Kidney epithelial cell (primary cell): ENCODE measurements at regions not wholly inside any gene's neighbourhood (a gene's known extent, or its start where the extent isn't known, plus 50 kb on each side); places are given as distances from the start of the nearest gene placed in this dataset.

Experiments used
- DNase-seq: peaks from one replicate; pipeline ENCODE4 v3.0.0-alpha.2; 2010; ENCODE audit warnings: low read depth
- H3K27me3 ChIP-seq: 2 replicates; pipeline ENCODE4 v1.6.0; 2011; ENCODE audit warnings: low read length; ENCODE audit not compliant: control insufficient read depth, insufficient read depth
- H3K36me3 ChIP-seq: 2 replicates; pipeline ENCODE4 v1.5.1; 2011; ENCODE audit warnings: low read length; ENCODE audit not compliant: control insufficient read depth, insufficient read depth
- H3K4me3 ChIP-seq: 2 replicates; pipeline ENCODE4 v1.5.1; 2011; ENCODE audit warnings: low read depth, mild to moderate bottlenecking, control low read depth, low read length
- CTCF ChIP-seq: IDR thresholded peaks from 2 replicates; pipeline ENCODE4 v1.5.1; 2011; ENCODE audit warnings: mild to moderate bottlenecking, moderate library complexity, low read length, control low read depth, inconsistent platforms; ENCODE audit not compliant: insufficient read depth, poor library complexity, severe bottlenecking

- H3K27me3 ChIP-seq: no peaks in the 10 kb centered on the region
- no peak overlapping the region for H3K4me3 ChIP-seq
- H3K36me3 ChIP-seq: no peaks in the 10 kb centered on the region
- no peak for DNase-seq
- TF ChIP-seq CTCF: no peak
These were observed 117.2 kb upstream of the SEMA3C start for GRCh38 chr7:81036057-81036456.

GRCh38 chr7:81031996-81032395, 113.1 kb upstream of the SEMA3C start:
- no peak for DNase-seq
- H3K4me3 ChIP-seq: no peak overlapping the region
- no peaks in the 10 kb centered on the region for H3K36me3 ChIP-seq
- no peak for TF ChIP-seq CTCF
- no peaks in the 10 kb centered on the region for H3K27me3 ChIP-seq

GRCh38 chr7:81031243-81031642, 112.4 kb upstream of the SEMA3C start:
- no peak for DNase-seq
- TF ChIP-seq CTCF: no peak
- Histone ChIP-seq H3K36me3 (no peaks in the 10 kb centered on the region), H3K27me3 (no peaks in the 10 kb centered on the region), H3K4me3 (no peak overlapping the region)

GRCh38 chr7:81030472-81030871, 111.6 kb upstream of the SEMA3C start:
- no peak overlapping the region for H3K4me3 ChIP-seq
- TF ChIP-seq CTCF: no peak
- DNase-seq: no peak
- H3K27me3 ChIP-seq: no peaks in the 10 kb centered on the region
- no peaks in the 10 kb centered on the region for H3K36me3 ChIP-seq

GRCh38 chr7:81029511-81029910, 110.7 kb upstream of the SEMA3C start:
- H3K27me3 ChIP-seq: no peaks in the 10 kb centered on the region
- no peaks in the 10 kb centered on the region for H3K36me3 ChIP-seq
- H3K4me3 ChIP-seq: no peak overlapping the region
- no peak for DNase-seq
- TF ChIP-seq CTCF: no peak

GRCh38 chr7:81025360-81025759, 106.5 kb upstream of the SEMA3C start:
- no peak for DNase-seq
- no peaks in the 10 kb centered on the region for H3K36me3 ChIP-seq
- H3K4me3 ChIP-seq: no peak overlapping the region
- no peaks in the 10 kb centered on the region for H3K27me3 ChIP-seq
- no peak for TF ChIP-seq CTCF
